ENCODE measurements at regions not wholly inside any gene's neighbourhood (a gene's known extent, or its start where the extent isn't known, plus 50 kb on each side); places are given as distances from the start of the nearest gene placed in this dataset.

GRCh38 chr7:125491137-125491536, 561.5 kb upstream of the POT1 start (continued):
- no peak for TF ChIP-seq REST (IDR thresholded peaks at IDR 0.05; ENCODE audit: unreplicated experiment)
- TF ChIP-seq ZNF331 (CRISPR knock-in tag; IDR thresholded peaks at IDR 0.05; ENCODE audit: low read depth), result no peak
- TF ChIP-seq STAT1 (IDR thresholded peaks at IDR 0.05; ENCODE audit: unreplicated experiment), result no peak
- no peak for TF ChIP-seq EZH2 (IDR thresholded peaks at IDR 0.05; ENCODE audit: low read depth, unreplicated experiment)
- no peak for TF ChIP-seq NANOG (IDR thresholded peaks at IDR 0.05; ENCODE audit: borderline replicate concordance)
- TF ChIP-seq ETS1 (IDR thresholded peaks at IDR 0.05), result no peak
- no peak for TF ChIP-seq POLR2AphosphoS5 (IDR thresholded peaks at IDR 0.05; ENCODE audit: low read depth)
- no peak for TF ChIP-seq JUNB (IDR thresholded peaks at IDR 0.05; ENCODE audit: unreplicated experiment)
- TF ChIP-seq EZH2phosphoT487 (IDR thresholded peaks at IDR 0.05; ENCODE audit: unreplicated experiment), result no peak
- TF ChIP-seq, protein P1, sequence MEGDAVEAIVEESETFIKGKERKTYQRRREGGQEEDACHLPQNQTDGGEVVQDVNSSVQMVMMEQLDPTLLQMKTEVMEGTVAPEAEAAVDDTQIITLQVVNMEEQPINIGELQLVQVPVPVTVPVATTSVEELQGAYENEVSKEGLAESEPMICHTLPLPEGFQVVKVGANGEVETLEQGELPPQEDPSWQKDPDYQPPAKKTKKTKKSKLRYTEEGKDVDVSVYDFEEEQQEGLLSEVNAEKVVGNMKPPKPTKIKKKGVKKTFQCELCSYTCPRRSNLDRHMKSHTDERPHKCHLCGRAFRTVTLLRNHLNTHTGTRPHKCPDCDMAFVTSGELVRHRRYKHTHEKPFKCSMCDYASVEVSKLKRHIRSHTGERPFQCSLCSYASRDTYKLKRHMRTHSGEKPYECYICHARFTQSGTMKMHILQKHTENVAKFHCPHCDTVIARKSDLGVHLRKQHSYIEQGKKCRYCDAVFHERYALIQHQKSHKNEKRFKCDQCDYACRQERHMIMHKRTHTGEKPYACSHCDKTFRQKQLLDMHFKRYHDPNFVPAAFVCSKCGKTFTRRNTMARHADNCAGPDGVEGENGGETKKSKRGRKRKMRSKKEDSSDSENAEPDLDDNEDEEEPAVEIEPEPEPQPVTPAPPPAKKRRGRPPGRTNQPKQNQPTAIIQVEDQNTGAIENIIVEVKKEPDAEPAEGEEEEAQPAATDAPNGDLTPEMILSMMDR (conservative IDR thresholded peaks at IDR 0.05; ENCODE audit: low read depth in 2 of 2), result no peak

DNA sequence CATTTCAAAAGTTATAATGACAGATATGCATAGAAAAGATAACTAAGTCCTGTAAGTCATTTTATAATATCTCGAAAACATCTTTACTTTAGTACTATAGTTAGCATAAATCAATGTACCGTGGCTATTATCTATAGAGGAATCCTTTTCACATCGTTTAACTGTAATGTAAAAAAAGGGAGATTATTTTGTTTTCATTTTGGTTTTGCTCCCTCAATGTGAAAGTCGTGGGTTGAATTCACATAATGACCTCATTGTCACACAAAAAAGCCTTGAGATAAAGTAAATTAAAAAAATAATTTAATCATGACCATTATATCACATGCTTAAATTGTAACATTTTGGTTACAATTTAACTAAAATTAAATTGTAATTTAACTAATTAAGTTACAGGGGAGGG, 560.5 kb upstream of the POT1 start:
- H3K27me3 Mint-ChIP-seq (ENCODE audit: insufficient read depth, low read depth, poor library complexity), result no peaks in the 10 kb centered on the region
- H3K79me2 ChIP-seq (replicated peaks; ENCODE audit: insufficient read depth), result no peaks in the 10 kb centered on the region
- no peaks in the 10 kb centered on the region for H3K36me3 ChIP-seq (ENCODE audit: insufficient read depth)
- H3F3A ChIP-seq (replicated peaks; ENCODE audit: low read depth), result no peaks in the 10 kb centered on the region
- H3K36me3 Mint-ChIP-seq (ENCODE audit: low read depth), result no peaks in the 10 kb centered on the region
- no peaks in the 10 kb centered on the region for H3K9me2 ChIP-seq (ENCODE audit: insufficient read depth)
- H3K27me3 ChIP-seq (ENCODE audit: insufficient read depth), result no peaks in the 10 kb centered on the region
- no peaks in the 10 kb centered on the region for H3K4me1 ChIP-seq (ENCODE audit: insufficient read depth)
- no peaks in the 10 kb centered on the region for H3K9me3 Mint-ChIP-seq
- TF ChIP-seq STAT1 (IDR thresholded peaks at IDR 0.05; ENCODE audit: unreplicated experiment) (no peak), JUNB (IDR thresholded peaks at IDR 0.05; ENCODE audit: unreplicated experiment) (no peak), ZNF114 (CRISPR knock-in tag; IDR thresholded peaks at IDR 0.05) (no peak), ZNF462 (CRISPR knock-in tag; IDR thresholded peaks at IDR 0.05) (no peak)
- no peak overlapping the region for H3K4me3 Mint-ChIP-seq
- H4K20me1 ChIP-seq (replicated peaks; ENCODE audit: insufficient read depth), result no peaks in the 10 kb centered on the region
- H3K4me3 ChIP-seq, result no peak overlapping the region
- H2AFZ ChIP-seq, result no peak overlapping the region
- no peaks in the 10 kb centered on the region for H3K4me1 Mint-ChIP-seq
- H3K27ac Mint-ChIP-seq, result no peak overlapping the region
- ATAC-seq, result no peak
- H3K4me2 ChIP-seq, result no peak overlapping the region
- no peak overlapping the region for H3K27ac ChIP-seq (ENCODE audit: low read depth)
- no peak for DNase-seq (ENCODE audit: low spot score)

Data from GM23338 (cell line).